OCI-LY1 (cell line): ENCODE measurements at regions not wholly inside any gene's neighbourhood (a gene's known extent, or its start where the extent isn't known, plus 50 kb on each side); places are given as distances from the start of the nearest gene placed in this dataset.
"Not testable (repeated sequence)": the region's sequence is repeated elsewhere in the genome, so short reads cannot be mapped to it uniquely, and the experiment has no call there.

Experiments
- EZH2 ChIP-seq: fragments of 200-600 bp; sonication (generic), shearing (Covaris generic); IDR thresholded peaks from 2 replicates; pipeline ENCODE4 v1.8.0; 2017; ENCODE audit warnings: borderline replicate concordance, mixed run types, mild to moderate bottlenecking, antibody characterized with exemption, low read length, moderate library complexity, mixed read lengths
- TF ChIP-seq, protein P1 (sequence below): fragments of 200-600 bp; sonication (generic), shearing (Covaris generic); IDR thresholded peaks from 2 replicates; pipeline ENCODE4 v1.5.1; 2017; ENCODE audit warnings: mild to moderate bottlenecking, antibody characterized with exemption, low read length, moderate library complexity, mixed read lengths

GRCh38 chr19:27708986-27709385, 1504.0 kb downstream of the UQCRFS1 start:
- TF ChIP-seq, protein P1, sequence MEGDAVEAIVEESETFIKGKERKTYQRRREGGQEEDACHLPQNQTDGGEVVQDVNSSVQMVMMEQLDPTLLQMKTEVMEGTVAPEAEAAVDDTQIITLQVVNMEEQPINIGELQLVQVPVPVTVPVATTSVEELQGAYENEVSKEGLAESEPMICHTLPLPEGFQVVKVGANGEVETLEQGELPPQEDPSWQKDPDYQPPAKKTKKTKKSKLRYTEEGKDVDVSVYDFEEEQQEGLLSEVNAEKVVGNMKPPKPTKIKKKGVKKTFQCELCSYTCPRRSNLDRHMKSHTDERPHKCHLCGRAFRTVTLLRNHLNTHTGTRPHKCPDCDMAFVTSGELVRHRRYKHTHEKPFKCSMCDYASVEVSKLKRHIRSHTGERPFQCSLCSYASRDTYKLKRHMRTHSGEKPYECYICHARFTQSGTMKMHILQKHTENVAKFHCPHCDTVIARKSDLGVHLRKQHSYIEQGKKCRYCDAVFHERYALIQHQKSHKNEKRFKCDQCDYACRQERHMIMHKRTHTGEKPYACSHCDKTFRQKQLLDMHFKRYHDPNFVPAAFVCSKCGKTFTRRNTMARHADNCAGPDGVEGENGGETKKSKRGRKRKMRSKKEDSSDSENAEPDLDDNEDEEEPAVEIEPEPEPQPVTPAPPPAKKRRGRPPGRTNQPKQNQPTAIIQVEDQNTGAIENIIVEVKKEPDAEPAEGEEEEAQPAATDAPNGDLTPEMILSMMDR, result not testable (repeated sequence)
- not testable (repeated sequence) for TF ChIP-seq EZH2
